ENCODE measurements at regions not wholly inside any gene's neighbourhood (a gene's known extent, or its start where the extent isn't known, plus 50 kb on each side); places are given as distances from the start of the nearest gene placed in this dataset.
"Not testable (repeated sequence)": the region's sequence is repeated elsewhere in the genome, so short reads cannot be mapped to it uniquely, and the experiment has no call there.

- no peak overlapping the region for H3K4me3 ChIP-seq (ENCODE audit: low read length in 2 of 2)
- H3K18ac ChIP-seq (ENCODE audit: low read length): no peak overlapping the region
- H3K36me3 ChIP-seq (replicated peaks in 1 of 2; ENCODE audit: control insufficient read depth in 2 of 2, insufficient read depth in 2 of 2, low read length in 2 of 2): no peaks in the 10 kb centered on the region
- no peak overlapping the region for H4K8ac ChIP-seq (ENCODE audit: low read depth, low read length)
- no peaks in the 10 kb centered on the region for H3K9me3 ChIP-seq (replicated peaks in 1 of 2; ENCODE audit: control insufficient read depth in 2 of 2, insufficient read depth in 1 of 2, low read depth in 1 of 2, low read length in 2 of 2)
- no peak for DNase-seq (ENCODE audit: low spot score)
- no peak overlapping the region for H3K14ac ChIP-seq (ENCODE audit: low read length)
- H3K4me2 ChIP-seq (ENCODE audit: insufficient read depth, low read length, poor library complexity, severe bottlenecking): no peak overlapping the region
- no peak overlapping the region for H4K91ac ChIP-seq (ENCODE audit: low read depth, low read length, poor library complexity)
- no peak overlapping the region for H3K27ac ChIP-seq (replicated peaks; ENCODE audit: low read length)
- no peak overlapping the region for H2BK12ac ChIP-seq (ENCODE audit: low read length)
- no peak overlapping the region for H2AFZ ChIP-seq (ENCODE audit: low read length)
- H3K4me1 ChIP-seq (ENCODE audit: control insufficient read depth in 2 of 2, insufficient read depth in 1 of 2, low read depth in 1 of 2, low read length in 2 of 2): no peaks in the 10 kb centered on the region
- H3K4ac ChIP-seq (ENCODE audit: low read length): no peak overlapping the region
- no peak overlapping the region for H2AK5ac ChIP-seq (ENCODE audit: low read depth, low read length)
- no peak overlapping the region for H2BK5ac ChIP-seq (ENCODE audit: low read length)
- no peak overlapping the region for H3K23ac ChIP-seq (ENCODE audit: low read depth, low read length, poor library complexity)
- H3K9ac ChIP-seq (ENCODE audit: low read depth, low read length, poor library complexity): no peak overlapping the region
- H3K79me1 ChIP-seq (ENCODE audit: low read depth, low read length): no peaks in the 10 kb centered on the region
- H2BK15ac ChIP-seq (ENCODE audit: low read length): no peak overlapping the region
- H3K27me3 ChIP-seq (ENCODE audit: control insufficient read depth in 3 of 3, insufficient read depth in 3 of 3, low read depth in 1 of 3, low read length in 3 of 3): no peaks in the 10 kb centered on the region
- no CpG with 5 or more reads among the region's 4 CpGs for WGBS, 2 donors (ENCODE audit: extremely low coverage in 2 of 2, insufficient read length in 2 of 2, insufficient replicate concordance in 1 of 2)
- H2BK120ac ChIP-seq (ENCODE audit: low read depth, low read length): no peak overlapping the region
Observed at GRCh38 chr5:67724412-67725135, 491.0 kb upstream of the PIK3R1 start.

GRCh38 chr5:67723873-67724272 lies 491.7 kb upstream of the PIK3R1 start:
- no peak overlapping the region for H2BK12ac ChIP-seq (ENCODE audit: low read length)
- H3K18ac ChIP-seq (ENCODE audit: low read length): no peak overlapping the region
- no peak overlapping the region for H3K4ac ChIP-seq (ENCODE audit: low read length)
- no peaks in the 10 kb centered on the region for H3K9me3 ChIP-seq (replicated peaks in 1 of 2; ENCODE audit: control insufficient read depth in 2 of 2, insufficient read depth in 1 of 2, low read depth in 1 of 2, low read length in 2 of 2)
- H2BK120ac ChIP-seq (ENCODE audit: low read depth, low read length): no peak overlapping the region
- no peak overlapping the region for H2BK15ac ChIP-seq (ENCODE audit: low read length)
- no peak overlapping the region for H3K27ac ChIP-seq (replicated peaks; ENCODE audit: low read length)
- H3K23ac ChIP-seq (ENCODE audit: low read depth, low read length, poor library complexity): no peak overlapping the region
- H3K4me2 ChIP-seq (ENCODE audit: insufficient read depth, low read length, poor library complexity, severe bottlenecking): no peak overlapping the region
- no peak overlapping the region for H3K14ac ChIP-seq (ENCODE audit: low read length)
- no peak overlapping the region for H4K8ac ChIP-seq (ENCODE audit: low read depth, low read length)
- no peak for DNase-seq (ENCODE audit: low spot score)
- no CpG with 5 or more reads among the region's 1 CpG for WGBS, 2 donors (ENCODE audit: extremely low coverage in 2 of 2, insufficient read length in 2 of 2, insufficient replicate concordance in 1 of 2)
- no peaks in the 10 kb centered on the region for H3K4me1 ChIP-seq (ENCODE audit: control insufficient read depth in 2 of 2, insufficient read depth in 1 of 2, low read depth in 1 of 2, low read length in 2 of 2)
- no peak overlapping the region for H2BK5ac ChIP-seq (ENCODE audit: low read length)
- no peak overlapping the region for H4K91ac ChIP-seq (ENCODE audit: low read depth, low read length, poor library complexity)
- H3K4me3 ChIP-seq (ENCODE audit: low read length in 2 of 2): no peak overlapping the region
- H2AFZ ChIP-seq (ENCODE audit: low read length): no peak overlapping the region
- H3K9ac ChIP-seq (ENCODE audit: low read depth, low read length, poor library complexity): no peak overlapping the region
- no peaks in the 10 kb centered on the region for H3K36me3 ChIP-seq (replicated peaks in 1 of 2; ENCODE audit: control insufficient read depth in 2 of 2, insufficient read depth in 2 of 2, low read length in 2 of 2)
- no peaks in the 10 kb centered on the region for H3K79me1 ChIP-seq (ENCODE audit: low read depth, low read length)
- no peak overlapping the region for H2AK5ac ChIP-seq (ENCODE audit: low read depth, low read length)
- H3K27me3 ChIP-seq (ENCODE audit: control insufficient read depth in 3 of 3, insufficient read depth in 3 of 3, low read depth in 1 of 3, low read length in 3 of 3): no peaks in the 10 kb centered on the region

- not testable (repeated sequence) for H3K79me1 ChIP-seq (ENCODE audit: low read depth, low read length); H3K4me3 ChIP-seq (ENCODE audit: low read length in 2 of 2); H3K4ac ChIP-seq (ENCODE audit: low read length); H2AFZ ChIP-seq (ENCODE audit: low read length); H4K91ac ChIP-seq (ENCODE audit: low read depth, low read length, poor library complexity); H3K9me3 ChIP-seq (replicated peaks in 1 of 2; ENCODE audit: control insufficient read depth in 2 of 2, insufficient read depth in 1 of 2, low read depth in 1 of 2, low read length in 2 of 2); H3K23ac ChIP-seq (ENCODE audit: low read depth, low read length, poor library complexity); H3K18ac ChIP-seq (ENCODE audit: low read length); H3K27ac ChIP-seq (replicated peaks; ENCODE audit: low read length); H2AK5ac ChIP-seq (ENCODE audit: low read depth, low read length); H3K14ac ChIP-seq (ENCODE audit: low read length); H2BK12ac ChIP-seq (ENCODE audit: low read length); H3K36me3 ChIP-seq (replicated peaks in 1 of 2; ENCODE audit: control insufficient read depth in 2 of 2, insufficient read depth in 2 of 2, low read length in 2 of 2); H4K8ac ChIP-seq (ENCODE audit: low read depth, low read length); H3K4me2 ChIP-seq (ENCODE audit: insufficient read depth, low read length, poor library complexity, severe bottlenecking); H3K4me1 ChIP-seq (ENCODE audit: control insufficient read depth in 2 of 2, insufficient read depth in 1 of 2, low read depth in 1 of 2, low read length in 2 of 2); H3K9ac ChIP-seq (ENCODE audit: low read depth, low read length, poor library complexity); H2BK5ac ChIP-seq (ENCODE audit: low read length); H3K27me3 ChIP-seq (ENCODE audit: control insufficient read depth in 3 of 3, insufficient read depth in 3 of 3, low read depth in 1 of 3, low read length in 3 of 3); H2BK15ac ChIP-seq (ENCODE audit: low read length); DNase-seq (ENCODE audit: low spot score); H2BK120ac ChIP-seq (ENCODE audit: low read depth, low read length)
- no CpG with 5 or more reads among the region's 2 CpGs for WGBS, 2 donors (ENCODE audit: extremely low coverage in 2 of 2, insufficient read length in 2 of 2, insufficient replicate concordance in 1 of 2)
Observed at GRCh38 chr5:67722582-67722981, 493.0 kb upstream of the PIK3R1 start.

- Histone ChIP-seq H3K27me3 (ENCODE audit: control insufficient read depth in 3 of 3, insufficient read depth in 3 of 3, low read depth in 1 of 3, low read length in 3 of 3) (no peaks in the 10 kb centered on the region), H3K4me2 (ENCODE audit: insufficient read depth, low read length, poor library complexity, severe bottlenecking) (no peak overlapping the region), H2BK120ac (ENCODE audit: low read depth, low read length) (no peak overlapping the region), H2AK5ac (ENCODE audit: low read depth, low read length) (no peak overlapping the region), H2BK12ac (ENCODE audit: low read length) (no peak overlapping the region), H3K27ac (replicated peaks; ENCODE audit: low read length) (no peak overlapping the region), H3K14ac (ENCODE audit: low read length) (no peak overlapping the region), H3K4me1 (ENCODE audit: control insufficient read depth in 2 of 2, insufficient read depth in 1 of 2, low read depth in 1 of 2, low read length in 2 of 2) (no peaks in the 10 kb centered on the region), H4K91ac (ENCODE audit: low read depth, low read length, poor library complexity) (no peak overlapping the region), H4K8ac (ENCODE audit: low read depth, low read length) (no peak overlapping the region), H2BK15ac (ENCODE audit: low read length) (no peak overlapping the region), H2BK5ac (ENCODE audit: low read length) (no peak overlapping the region), H3K4me3 (ENCODE audit: low read length in 2 of 2) (no peak overlapping the region), H3K4ac (ENCODE audit: low read length) (no peak overlapping the region), H3K18ac (ENCODE audit: low read length) (no peak overlapping the region), H3K9ac (ENCODE audit: low read depth, low read length, poor library complexity) (no peak overlapping the region), H2AFZ (ENCODE audit: low read length) (no peak overlapping the region), H3K23ac (ENCODE audit: low read depth, low read length, poor library complexity) (no peak overlapping the region), H3K36me3 (replicated peaks in 1 of 2; ENCODE audit: control insufficient read depth in 2 of 2, insufficient read depth in 2 of 2, low read length in 2 of 2) (no peaks in the 10 kb centered on the region), H3K79me1 (ENCODE audit: low read depth, low read length) (no peaks in the 10 kb centered on the region), H3K9me3 (replicated peaks in 1 of 2; ENCODE audit: control insufficient read depth in 2 of 2, insufficient read depth in 1 of 2, low read depth in 1 of 2, low read length in 2 of 2) (no peaks in the 10 kb centered on the region)
- DNase-seq (ENCODE audit: low spot score): no peak
- WGBS, 2 donors (ENCODE audit: extremely low coverage in 2 of 2, insufficient read length in 2 of 2, insufficient replicate concordance in 1 of 2): 100% methylated on average over 1 of the region's 2 CpGs
Observed at GRCh38 chr5:67720162-67720772, 495.3 kb upstream of the PIK3R1 start.
